A673 (cell line): ENCODE measurements at regions not wholly inside any gene's neighbourhood (a gene's known extent, or its start where the extent isn't known, plus 50 kb on each side); places are given as distances from the start of the nearest gene placed in this dataset.

Source experiments
- BruUV-seq: library from RNA; stranded (reverse); fragments of 400-500 nt; replicated peaks from 2 replicates; lab custom pipeline; 2021; lab: Mats Ljungman, UMichigan
- CTCF ChIA-PET: fragments of 300-600 bp; sonication (Branson Sonifier 250); formaldehyde crosslinking; loops from one replicate; lab custom pipeline; 2022; ENCODE audit warnings: antibody characterized with exemption; lab: Charles Lee
- POLR2A ChIA-PET: fragments of 300-600 bp; sonication (Branson Sonifier 250); formaldehyde crosslinking; loops from one replicate; lab custom pipeline; 2022; ENCODE audit warnings: antibody characterized with exemption; ENCODE audit not compliant: low non-redundant PET; lab: Charles Lee
- DNase-seq: peaks from one replicate; pipeline ENCODE4 v3.0.0-alpha.2; 2015; ENCODE audit warnings: low spot score
- H3K27ac ChIP-seq: fragments of 200-600 bp; sonication (generic); 2 replicates; pipeline ENCODE4 v1.5.1; 2016; ENCODE audit warnings: mixed run types, low read depth, mild to moderate bottlenecking, mixed read lengths, antibody characterized with exemption, low read length; ENCODE audit not compliant: poor library complexity, severe bottlenecking
- H3K27me3 ChIP-seq: fragments of 200-600 bp; sonication (generic); replicated peaks from 2 replicates; pipeline ENCODE4 v1.6.1; 2017; ENCODE audit warnings: mixed run types, low read depth, mild to moderate bottlenecking, mixed read lengths, antibody characterized with exemption, low read length; ENCODE audit not compliant: insufficient read depth, poor library complexity
- H3K36me3 ChIP-seq: fragments of 200-600 bp; sonication (generic); 2 replicates; pipeline ENCODE4 v1.6.1; 2016; ENCODE audit warnings: mixed run types, mild to moderate bottlenecking, mixed read lengths, antibody characterized with exemption, low read length; ENCODE audit not compliant: insufficient read depth, poor library complexity, severe bottlenecking
- H3K4me1 ChIP-seq: fragments of 200-600 bp; sonication (generic); 2 replicates; pipeline ENCODE4 v1.6.1; 2017; ENCODE audit warnings: mixed run types, mild to moderate bottlenecking, mixed read lengths, antibody characterized with exemption, low read length; ENCODE audit not compliant: insufficient read depth, poor library complexity, severe bottlenecking
- H3K4me3 ChIP-seq: fragments of 200-600 bp; sonication (generic); 2 replicates; pipeline ENCODE4 v1.5.1; 2016; ENCODE audit warnings: low read depth, mixed run types, mild to moderate bottlenecking, mixed read lengths, low read length; ENCODE audit not compliant: poor library complexity, severe bottlenecking
- H3K9me3 ChIP-seq: fragments of 200-600 bp; sonication (generic); 2 replicates; pipeline ENCODE4 v1.6.1; 2016; ENCODE audit warnings: mixed run types, low read depth, mild to moderate bottlenecking, mixed read lengths, antibody characterized with exemption, low read length; ENCODE audit not compliant: poor library complexity, severe bottlenecking
- CTCF ChIP-seq: fragments of 300-800, 200-600 bp; sonication (generic); conservative IDR thresholded peaks from 2 replicates; pipeline ENCODE4 v1.5.1; 2017; ENCODE audit warnings: low read depth, mild to moderate bottlenecking, antibody characterized with exemption, low read length, moderate library complexity, mixed read lengths
- EZH2 ChIP-seq: fragments of 200-600 bp; sonication (generic); IDR thresholded peaks from 2 replicates; pipeline ENCODE4 v1.6.1; 2017; ENCODE audit warnings: borderline replicate concordance, low read depth, mild to moderate bottlenecking, mixed read lengths, antibody characterized with exemption, low read length; ENCODE audit not compliant: poor library complexity, severe bottlenecking
- intact Hi-C: fragments of 100-400 bp; cut with micrococcal nuclease; formaldehyde crosslinking; loops from one replicate; pipeline ENCODE4 v1.10.0; 2022; ENCODE audit not compliant: unreplicated experiment

DNA sequence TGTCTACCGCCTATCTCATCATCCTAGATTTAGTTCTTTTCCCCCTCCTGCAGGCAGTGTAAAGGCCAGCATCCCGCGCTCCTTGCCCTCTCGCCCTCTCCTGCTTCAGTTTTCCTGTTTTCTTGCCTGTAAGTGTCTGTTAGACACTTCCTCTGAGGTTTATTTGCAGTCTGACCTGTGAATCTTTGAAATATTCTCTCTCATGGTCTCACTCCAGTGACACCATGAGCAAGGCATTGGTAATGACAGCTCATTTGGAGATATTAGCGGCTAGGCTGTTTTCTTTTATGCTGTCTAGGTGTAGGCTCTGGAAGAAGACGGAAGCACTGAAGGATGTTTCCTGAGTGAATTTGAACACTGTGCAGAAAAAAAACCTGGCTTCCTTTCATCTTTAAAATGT is 179.6 kb downstream of the KDR start:
- TF ChIP-seq EZH2 (no peak), CTCF (no peak)
- intact Hi-C loops: no loop called here
- H3K27ac ChIP-seq: no peak overlapping the region
- H3K27me3 ChIP-seq: no peaks in the 10 kb centered on the region
- CTCF ChIA-PET: no interaction called here
- no peaks in the 10 kb centered on the region for H3K4me1 ChIP-seq
- no TSS peak for BruUV-seq
- H3K9me3 ChIP-seq: no peaks in the 10 kb centered on the region
- H3K4me3 ChIP-seq: no peak overlapping the region
- POLR2A ChIA-PET: no interaction called here
- DNase-seq: no peak
- no peaks in the 10 kb centered on the region for H3K36me3 ChIP-seq

DNA sequence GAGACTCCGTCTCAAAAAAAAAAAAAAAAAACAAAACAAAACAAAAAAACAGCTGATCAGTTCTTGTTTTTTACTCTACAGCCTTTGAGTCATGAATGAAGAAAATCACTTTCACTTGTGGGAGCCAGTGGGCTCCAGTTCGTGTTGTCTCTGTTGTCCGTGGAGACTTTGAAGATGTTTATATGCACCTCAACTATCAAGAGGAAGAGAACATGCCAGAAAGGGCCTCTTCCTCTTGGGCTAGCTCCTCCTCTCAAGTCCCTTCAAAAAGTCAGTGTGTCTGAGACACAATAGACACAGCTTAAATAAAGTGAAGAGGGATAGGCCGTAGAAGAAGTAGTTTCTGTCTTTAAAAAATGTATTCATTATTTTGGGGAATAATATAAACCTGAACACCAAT is 182.7 kb downstream of the KDR start:
- CTCF ChIA-PET: no interaction called here
- Histone ChIP-seq H3K27me3 (no peaks in the 10 kb centered on the region), H3K36me3 (no peaks in the 10 kb centered on the region), H3K4me3 (no peak overlapping the region), H3K27ac (no peak overlapping the region), H3K9me3 (no peaks in the 10 kb centered on the region), H3K4me1 (peaks cover under 1% of the 10 kb centered on the region)
- DNase-seq: no peak
- TF ChIP-seq CTCF: no peak
- no peak for TF ChIP-seq EZH2
- intact Hi-C loops: no loop called here
- POLR2A ChIA-PET: no interaction called here
- no TSS peak for BruUV-seq

- H3K36me3 ChIP-seq: no peaks in the 10 kb centered on the region
- no TSS peak for BruUV-seq
- DNase-seq: no peak
- ChIA-PET POLR2A (no interaction called here), CTCF (no interaction called here)
- TF ChIP-seq EZH2 (no peak), CTCF (no peak)
- peaks cover 6% of the 10 kb centered on the region for H3K4me1 ChIP-seq
- H3K27me3 ChIP-seq: no peaks in the 10 kb centered on the region
- no peak overlapping the region for H3K27ac ChIP-seq
- H3K4me3 ChIP-seq: no peak overlapping the region
- intact Hi-C loops: no loop called here
- no peaks in the 10 kb centered on the region for H3K9me3 ChIP-seq
Measured at GRCh38 chr4:54941994-54942552, 183.3 kb downstream of the KDR start.
